Ecto neural progenitor cell (in vitro differentiated cells): ENCODE measurements at regions not wholly inside any gene's neighbourhood (a gene's known extent, or its start where the extent isn't known, plus 50 kb on each side); places are given as distances from the start of the nearest gene placed in this dataset.

Source experiments
- DNase-seq: peaks from one replicate; pipeline ENCODE4 v3.0.0-alpha.2; 2018; ENCODE audit warnings: low spot score

DNA sequence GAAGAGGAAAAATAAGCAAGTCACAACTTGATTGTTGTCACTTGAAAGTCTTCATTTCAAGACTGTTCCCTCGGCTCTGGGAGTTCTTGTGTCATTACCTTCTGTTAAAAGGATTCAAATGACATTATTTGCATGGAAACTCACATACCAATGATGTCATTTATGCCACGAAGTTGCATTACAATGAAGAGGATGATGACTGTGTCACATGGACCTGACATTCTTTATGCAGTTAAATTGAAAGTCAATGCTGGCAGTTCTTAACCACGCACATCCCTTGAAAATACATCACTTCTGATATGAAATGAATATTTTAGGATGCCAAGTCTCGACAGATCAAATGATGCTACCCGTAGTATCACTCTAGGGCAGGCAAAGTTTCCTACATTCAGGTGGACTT, 1069.5 kb downstream of the VRK1 start:
- no peak for DNase-seq

DNA sequence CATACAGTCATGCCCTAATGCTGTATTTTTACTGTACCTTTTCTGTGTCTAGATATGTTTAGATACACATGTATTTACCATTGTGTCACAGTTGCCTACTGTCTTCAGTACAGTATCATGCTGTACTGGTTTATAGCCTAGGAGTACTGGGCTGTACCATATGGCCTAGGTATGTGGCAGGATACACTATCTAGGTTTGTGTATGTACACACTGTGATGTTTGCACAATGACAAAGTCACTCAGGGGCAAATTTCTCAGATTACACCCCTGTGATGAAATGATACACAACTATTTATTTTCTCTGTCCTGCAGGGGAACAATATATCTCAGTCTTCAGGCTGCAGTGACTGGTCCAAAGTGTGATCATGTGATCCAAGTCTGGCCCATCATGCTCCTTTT, 1076.1 kb downstream of the VRK1 start:
- DNase-seq = no peak

DNA sequence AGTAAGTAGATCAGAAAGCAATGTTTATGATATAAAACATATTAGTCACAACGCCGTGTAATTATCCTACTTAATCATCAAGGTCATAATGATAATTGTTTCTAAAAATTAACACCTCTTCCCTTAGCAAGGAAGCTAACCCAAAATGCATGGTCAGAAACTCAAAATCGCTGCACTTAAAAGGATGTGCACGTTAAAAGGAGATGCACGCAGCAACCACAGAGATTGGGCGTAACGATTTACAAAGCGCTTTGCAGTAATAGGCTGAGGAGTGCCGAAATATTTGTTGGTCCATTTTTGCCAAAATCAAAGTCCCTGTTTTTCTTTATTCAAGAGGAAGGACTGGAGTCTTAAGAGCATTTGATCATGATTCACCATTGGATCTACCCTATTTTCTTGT, 1077.2 kb downstream of the VRK1 start:
- DNase-seq = no peak

DNA sequence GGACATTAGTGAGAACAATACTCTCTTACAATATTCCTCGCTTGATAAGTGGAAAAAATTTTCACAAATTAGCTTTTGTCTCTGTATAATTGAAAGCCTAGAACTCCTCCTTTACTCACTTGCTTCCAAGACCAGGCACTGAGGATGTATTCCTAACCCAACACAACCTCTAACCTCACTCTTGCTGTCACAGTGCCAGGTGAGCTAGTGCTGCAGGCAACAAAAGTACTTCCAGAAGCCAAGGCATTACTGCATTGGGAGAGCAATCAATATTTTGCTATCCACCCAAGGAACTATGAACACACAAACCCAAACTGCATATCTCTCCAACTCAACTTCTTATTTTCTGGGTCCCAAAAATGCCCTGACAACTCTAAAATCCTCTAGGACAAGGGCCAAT, 1081.0 kb downstream of the VRK1 start:
- DNase-seq = no peak

DNA sequence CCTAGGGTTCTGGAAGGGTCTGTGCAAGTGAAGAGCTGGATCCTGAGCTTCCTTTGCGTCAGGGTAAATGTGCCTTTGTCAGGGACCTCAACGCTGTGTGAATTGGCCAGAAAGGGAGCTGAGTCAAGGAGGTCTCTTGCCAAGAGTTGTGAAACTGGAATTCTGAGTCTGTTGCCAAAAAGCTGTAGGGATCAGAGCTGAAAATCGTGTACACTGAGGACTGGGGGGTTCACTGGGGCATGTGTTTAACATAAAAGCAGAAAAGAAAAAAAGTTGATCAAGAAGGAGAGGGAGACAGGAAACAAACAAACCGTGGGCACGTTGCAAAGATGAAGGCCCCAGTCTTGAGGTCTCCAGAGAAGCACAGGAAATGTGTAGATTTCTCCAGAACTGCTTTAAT, 1081.5 kb downstream of the VRK1 start:
- DNase-seq = no peak

DNA sequence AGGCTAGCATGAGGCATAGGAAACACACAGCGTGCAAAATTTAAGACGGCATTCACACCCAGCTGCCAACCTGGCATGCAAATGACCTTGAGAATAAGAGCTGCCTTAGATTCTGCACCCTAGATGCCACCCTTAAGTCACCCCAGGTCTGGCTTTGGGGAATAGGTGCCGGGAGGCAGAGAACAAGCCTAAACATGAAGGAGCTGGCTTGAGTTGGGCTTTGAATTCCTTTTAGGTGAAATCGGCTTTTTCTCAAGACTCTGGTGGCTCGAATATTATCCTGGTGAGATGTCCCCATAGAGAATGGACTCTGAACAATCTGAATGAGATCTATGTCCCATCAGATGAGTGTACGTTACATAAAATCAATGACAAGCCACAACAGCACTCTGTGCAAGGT, 1090.5 kb downstream of the VRK1 start:
- DNase-seq = no peak

DNA sequence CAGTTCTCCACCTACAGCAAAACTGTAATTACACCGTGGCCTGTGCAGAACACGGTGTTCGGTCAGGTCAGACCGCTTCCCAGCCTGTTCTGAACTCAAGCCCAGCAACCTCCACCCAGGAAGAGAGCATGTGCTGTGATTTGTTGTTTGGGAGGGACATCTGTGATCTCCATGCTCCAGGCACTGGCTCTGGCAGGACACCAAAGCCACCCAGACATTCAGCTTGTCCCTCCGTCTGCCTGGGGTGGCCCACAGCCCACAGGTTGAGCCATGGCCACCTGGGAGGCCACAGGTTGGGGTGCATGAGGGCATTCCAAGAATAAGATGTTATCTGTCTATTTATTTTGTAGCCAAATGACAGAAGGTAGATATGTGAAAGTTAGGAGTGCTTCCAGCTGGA, 1091.1 kb downstream of the VRK1 start:
- DNase-seq = no peak

DNA sequence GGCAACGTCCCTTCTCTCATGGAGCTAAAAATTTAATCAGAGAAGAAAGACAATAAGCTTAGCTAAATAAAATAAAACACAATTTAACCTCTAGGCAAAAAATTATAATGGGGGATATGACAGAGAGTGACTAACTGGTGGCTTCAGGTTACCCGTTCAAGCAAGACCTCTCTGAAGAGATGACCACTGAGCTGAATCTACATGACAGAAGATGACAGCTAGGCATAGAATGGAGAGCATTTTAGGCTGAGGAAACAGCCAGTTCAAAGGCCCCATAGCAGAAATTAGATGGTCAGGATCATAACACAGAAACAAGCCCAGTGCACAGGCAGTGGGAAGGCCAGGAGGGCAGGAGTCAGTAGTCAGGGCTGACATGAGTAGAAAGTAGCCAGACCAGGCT, 1094.3 kb downstream of the VRK1 start:
- no peak for DNase-seq

DNA sequence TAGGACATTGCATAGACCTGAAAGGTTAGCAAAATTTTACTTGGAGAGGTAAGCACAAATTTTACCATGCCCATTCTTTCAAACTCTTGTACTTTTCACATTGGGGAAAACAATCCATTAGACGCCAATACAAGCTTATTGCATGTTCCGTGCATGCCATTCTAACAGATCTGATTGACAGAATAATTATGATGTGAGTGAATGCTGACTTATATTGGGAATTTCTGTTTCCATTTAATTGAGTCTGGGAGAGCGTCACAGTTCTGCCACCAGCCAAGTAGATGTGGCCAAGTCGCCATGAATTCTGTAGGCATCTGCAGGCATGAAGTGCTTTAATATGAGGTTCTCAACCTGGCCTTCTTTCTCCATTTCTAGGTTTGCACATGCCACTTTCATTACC, 1097.4 kb downstream of the VRK1 start:
- DNase-seq = no peak

DNA sequence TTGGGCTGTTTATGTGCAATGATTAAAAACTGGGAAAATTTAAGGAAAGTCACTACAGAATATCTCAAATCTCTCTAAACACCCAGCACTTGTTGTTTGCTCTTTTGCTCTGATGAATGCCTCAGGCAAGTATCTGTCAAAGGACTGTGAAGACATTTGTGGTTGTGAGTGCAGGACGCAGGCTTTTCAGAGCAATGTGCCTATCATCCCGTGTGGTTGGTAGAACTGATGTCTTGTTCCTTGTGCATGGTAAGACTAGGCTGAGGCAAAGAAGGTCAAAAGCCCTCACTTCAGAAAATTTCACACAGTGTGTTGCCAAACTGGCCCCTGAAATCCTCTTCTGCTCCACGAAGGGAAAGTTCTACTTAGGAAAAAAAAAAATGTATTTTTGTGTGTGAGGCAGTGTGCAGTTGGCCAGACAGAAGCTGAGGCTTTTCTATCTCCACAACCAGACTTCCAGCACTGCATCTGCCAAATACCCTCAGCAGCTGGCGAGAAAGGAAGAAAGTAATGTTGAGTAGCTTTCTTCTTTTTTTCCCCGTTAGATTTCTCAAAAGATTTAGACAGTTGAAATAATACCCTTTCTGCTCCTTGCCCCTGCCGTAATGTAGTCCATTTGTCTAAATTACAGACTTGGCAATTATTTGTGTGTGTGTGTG, 1103.1 kb downstream of the VRK1 start:
- no peak for DNase-seq

DNA sequence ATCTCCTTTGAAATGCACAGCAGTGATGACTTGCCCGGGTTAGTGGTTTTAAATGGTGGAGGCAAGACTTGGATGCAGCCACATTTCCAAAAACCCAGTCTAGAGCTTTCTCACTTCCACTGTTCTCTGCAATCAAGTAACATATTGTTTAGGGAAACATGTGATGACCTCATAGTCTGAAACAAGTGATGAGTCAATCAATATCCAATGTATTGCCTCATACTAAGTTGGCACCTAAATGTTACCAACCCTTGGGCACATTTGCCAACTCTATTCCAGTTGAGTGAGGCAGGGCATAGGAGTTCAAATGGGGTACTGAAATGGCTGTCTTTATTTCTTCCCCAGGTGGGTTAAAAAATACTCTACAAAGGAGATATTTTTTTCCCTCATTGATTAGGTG, 1105.4 kb downstream of the VRK1 start:
- DNase-seq = no peak

DNA sequence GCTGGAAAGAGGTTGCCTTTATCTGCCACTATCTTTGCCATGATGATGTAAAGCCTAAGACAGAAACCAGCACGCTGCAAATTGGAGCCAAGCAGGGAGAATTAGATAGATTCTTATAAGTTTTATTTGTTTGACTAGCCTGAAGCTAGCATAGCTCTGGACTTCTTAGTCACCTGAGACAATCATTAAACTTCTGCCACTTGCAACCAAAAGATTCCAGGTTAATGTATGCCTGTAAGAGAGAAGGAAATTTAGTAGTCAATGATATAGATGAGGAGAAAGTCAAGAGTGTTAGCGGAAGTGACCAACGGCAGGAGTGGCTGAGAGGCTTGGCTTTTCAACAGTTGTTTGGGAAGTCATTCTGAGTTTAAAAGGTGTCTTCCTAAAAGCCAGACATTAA, 1106.6 kb downstream of the VRK1 start:
- DNase-seq = no peak

DNA sequence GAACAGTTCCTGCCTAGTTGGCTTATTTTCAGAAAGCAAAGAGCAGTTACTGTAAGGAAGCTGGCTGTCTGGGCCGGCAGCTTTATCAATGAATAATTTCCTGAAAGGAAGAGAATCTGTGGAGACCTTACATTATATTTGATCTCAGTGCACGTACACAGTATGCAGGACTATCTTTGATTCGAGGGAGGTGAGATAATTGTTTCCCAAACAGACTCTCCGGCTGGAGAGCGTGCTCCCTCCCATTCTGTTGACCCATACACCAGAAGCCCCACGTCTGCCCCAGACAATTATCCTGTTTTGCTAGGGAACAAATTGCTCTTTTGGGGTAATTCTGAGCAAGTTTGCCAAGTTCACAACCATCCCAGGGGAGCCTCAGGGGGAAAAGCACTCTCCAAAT, 1115.0 kb downstream of the VRK1 start:
- no peak for DNase-seq

DNA sequence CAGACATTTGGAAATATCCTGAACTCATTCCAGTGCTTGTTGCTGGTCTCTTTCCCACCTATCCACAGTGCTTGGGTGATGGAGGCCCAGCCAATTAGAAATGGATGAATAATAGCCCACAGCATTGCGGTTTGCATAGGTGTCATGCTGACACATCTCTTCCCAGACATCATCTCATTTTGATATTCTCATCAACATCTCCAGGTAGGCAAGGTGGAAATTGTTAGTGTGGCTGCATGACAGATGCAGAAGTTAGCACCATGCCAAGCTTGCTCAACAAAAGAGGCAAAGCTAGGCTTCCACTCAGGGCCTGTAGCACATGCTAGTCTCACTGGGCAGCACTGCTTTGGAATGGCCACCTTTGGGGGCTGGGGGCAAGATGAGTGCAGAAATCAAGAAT, 1118.9 kb downstream of the VRK1 start:
- DNase-seq = no peak

DNA sequence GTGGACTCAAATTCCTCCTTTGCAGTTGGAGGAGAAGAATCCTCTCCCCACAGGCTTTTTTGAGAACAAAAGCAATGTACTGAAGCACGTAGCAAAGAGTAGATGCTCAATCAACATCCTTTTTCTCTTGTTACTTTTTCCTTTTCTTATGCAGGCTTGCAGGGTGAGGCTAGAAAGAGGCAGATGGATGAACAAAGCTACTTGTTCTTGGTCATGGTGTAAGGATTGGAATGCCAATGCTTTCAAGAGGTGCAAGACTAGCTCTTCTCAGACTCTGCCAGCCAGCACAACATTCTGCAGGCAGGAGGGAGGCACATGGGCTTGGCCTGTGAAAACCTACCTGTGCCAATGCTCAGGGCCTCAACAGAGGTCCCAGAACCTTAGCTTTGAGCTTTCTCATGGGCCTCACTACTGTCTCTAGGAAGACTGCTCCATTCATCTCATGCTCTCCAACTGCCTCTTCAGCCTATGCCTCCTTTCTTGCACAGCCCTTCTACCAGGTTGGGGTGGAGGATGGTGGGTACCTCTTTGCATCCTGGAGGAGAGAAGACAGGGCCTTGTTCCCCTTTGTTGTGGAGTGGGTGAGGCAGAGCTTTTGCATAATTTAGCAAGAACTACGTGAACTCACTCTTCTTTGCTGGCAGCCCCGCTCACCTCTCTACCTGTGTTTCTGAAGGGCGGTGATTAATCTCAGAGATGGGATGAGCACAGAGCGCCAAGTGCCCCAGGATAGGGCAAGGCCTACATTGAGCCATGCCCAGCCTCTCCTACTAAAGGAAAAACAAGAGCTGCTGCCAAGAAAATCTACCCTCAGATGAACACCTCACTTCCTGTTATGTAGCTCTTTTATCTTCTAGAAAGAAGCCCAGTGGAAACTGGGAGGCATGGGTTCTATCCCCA, 1119.7 kb downstream of the VRK1 start:
- no peak for DNase-seq

DNA sequence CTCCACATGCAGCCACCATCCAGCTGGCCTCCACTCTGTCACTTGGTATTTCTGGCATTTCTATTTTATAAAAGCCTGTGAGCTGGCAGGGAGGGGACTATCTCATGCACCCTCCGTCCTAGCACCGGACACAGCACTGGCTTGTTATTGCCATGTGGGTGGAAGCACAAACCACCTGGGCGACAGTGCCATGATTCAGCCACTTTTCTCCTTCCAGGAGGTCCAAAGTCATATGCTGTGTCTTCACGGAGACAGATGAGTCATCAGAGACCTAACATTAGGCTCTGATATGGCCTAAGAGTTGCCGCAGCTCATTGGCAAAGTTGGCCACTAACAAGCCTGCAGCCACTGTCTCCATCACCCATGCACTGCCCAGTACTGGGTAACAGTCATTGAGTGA, 1123.0 kb downstream of the VRK1 start:
- no peak for DNase-seq

DNA sequence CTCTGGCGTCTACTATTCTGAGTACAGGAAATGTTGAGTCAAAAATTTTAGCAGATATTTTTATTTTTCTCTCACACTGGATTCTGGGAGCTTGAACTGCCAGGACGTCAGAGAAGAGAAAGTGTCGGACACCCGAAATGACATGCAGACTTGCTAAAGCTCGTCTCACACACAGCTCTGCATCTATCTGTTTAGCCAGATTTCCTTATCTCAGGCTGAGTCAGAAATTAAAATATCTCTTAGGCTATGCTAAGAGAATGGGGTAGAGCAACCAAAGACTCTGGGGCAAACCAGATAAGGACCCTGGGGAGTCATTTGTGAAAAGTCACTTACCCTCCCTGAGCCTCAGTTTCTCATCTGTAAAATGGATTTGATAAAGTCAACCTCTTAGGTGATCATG, 1124.1 kb downstream of the VRK1 start:
- DNase-seq = no peak

DNA sequence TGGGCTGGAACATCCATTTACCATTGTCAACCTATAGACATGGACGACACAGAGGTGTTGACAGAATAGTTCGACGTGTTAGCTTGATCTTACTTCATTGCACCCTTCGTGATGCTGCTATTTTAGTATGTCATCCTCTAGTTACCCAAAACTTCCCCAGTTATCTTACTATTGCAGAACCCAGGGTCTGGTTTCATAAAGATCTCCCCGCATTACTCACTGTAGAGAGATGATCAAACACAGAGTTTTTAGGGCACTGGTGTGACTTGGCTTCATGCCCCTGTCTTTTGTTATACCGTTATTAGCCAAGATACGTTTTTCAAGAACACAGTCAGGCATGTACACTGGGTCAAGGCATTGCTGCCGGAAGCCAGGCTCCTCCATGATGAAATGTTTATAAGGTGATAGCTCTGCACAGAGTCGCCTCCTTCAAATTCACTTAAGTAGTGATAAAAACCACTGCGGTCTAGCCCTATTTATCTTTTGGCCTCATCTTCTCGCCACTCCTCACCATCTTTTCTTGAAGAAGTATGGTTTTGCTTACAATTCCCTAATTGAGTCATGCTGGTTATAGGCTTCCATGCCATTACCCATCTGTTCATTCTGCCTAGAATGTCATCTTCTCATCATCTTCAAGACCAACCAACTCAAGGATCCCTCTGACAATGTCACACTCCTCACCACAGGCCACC, 1127.9 kb downstream of the VRK1 start:
- no peak for DNase-seq

DNA sequence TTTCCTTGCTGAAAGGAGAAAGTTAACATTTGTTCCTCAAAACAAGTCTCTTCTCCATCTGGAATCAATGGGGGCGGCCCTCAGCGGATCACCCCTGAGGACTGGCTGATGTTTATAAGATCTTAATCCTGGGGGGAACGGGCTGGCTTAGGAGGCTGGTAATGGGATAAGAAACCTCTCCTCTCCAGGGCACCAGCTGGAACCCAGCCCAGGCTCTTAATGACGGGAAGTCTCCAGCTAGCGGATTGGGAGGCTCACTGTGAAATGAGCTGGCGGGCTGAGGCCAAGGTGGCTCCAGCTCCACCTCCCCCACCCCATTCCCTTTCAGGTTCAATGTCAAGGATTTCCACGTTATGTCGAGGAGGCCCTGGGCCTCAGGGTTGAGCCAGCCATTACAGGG, 1133.0 kb downstream of the VRK1 start:
- DNase-seq = no peak

DNA sequence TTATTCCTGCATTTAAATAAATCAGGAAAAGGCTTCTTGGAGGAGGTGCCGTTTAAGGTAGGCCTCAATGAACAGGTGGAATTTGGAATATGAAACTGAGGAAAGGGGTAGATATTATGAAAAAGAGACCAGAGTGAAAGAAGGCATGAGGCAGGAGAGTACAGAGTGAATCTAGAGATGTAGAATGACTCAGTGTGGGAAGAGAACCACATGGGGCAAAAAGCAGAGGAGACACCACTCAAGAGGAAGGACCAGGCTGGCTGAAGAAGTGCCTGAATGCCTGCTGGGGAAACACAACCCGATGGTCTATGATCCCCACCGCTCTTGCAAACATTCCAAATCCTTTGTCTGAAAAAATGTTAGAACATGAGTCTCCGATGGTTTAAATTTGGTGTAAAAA, 1134.1 kb downstream of the VRK1 start:
- no peak for DNase-seq

DNA sequence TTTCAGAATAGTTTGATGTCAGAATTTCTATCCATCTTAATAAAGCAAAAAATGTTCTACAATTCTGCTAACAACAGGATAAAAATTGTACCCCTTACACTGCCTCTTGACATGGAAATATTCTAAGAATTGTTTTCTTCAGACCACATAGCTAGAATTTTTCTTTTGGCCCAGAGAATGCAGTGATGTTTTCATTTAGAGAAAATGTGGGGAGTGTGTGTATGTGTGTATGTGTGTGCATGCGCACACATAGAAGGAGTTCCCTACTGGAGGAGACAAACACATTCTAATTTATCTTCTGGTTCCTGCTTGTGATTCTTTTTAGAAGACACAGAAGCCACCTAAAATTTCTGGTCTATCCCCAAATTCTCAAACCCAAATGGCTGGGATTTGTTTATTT, 1145.7 kb downstream of the VRK1 start:
- no peak for DNase-seq

DNA sequence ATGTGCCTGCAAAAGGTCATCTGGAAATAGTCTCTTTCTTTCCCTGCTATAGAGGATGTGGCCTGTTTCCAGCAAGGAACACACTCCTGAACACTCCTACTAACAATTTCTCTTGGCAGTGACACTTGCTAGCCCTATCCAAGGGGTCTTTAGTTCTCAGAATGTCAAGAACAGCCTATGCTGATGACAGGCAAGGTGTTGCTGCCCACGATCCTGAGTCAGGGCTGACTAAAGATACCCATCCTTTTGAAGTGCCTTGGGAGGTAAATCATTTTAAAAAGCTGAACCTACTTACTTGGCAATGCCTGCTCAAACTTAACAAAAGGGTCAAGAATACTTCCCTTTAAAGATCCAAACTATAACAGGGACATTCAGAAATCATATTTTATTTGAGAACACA, 1146.4 kb downstream of the VRK1 start:
- DNase-seq = no peak

DNA sequence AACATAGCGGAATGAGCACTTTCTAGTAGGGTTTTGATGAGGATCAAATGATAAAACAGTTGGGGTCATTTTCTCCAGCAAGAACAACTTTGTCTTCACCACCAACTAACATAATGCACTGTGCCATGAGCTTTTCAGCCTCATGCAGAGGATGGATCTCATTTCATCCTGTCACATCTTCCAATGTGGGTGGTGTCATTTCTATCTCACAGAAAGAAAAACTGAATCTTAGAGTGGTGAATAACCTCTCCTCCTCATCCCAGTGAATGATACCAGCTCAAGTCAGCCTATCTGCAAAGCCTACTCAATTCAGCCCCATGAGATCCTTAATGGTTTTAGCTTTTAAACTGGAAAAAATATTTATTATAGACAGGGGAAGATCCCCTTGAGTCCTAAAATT, 1147.2 kb downstream of the VRK1 start:
- DNase-seq = no peak
